ENCODE measurements at regions not wholly inside any gene's neighbourhood (a gene's known extent, or its start where the extent isn't known, plus 50 kb on each side); places are given as distances from the start of the nearest gene placed in this dataset.

GRCh38 chr14:81633496-81633895 is 99.8 kb upstream of the SEL1L start:
- DNase-seq (ENCODE audit: insufficient read length) = no peak
- no peak for FAIRE-seq
- TF ChIP-seq POLR2A (IDR thresholded peaks at IDR 0.05; ENCODE audit: low read depth, low read length) (no peak), POLR2AphosphoS5 (IDR thresholded peaks at IDR 0.05; ENCODE audit: low read depth, low read length) (no peak), TAF1 (IDR thresholded peaks at IDR 0.05; ENCODE audit: borderline replicate concordance, low read depth, low read length) (no peak)

GRCh38 chr14:81637639-81638038 is 104.0 kb upstream of the SEL1L start:
- FAIRE-seq (no peak), DNase-seq (ENCODE audit: insufficient read length) (no peak)
- no peak for TF ChIP-seq POLR2AphosphoS5 (IDR thresholded peaks at IDR 0.05; ENCODE audit: low read depth, low read length)
- TF ChIP-seq TAF1 (IDR thresholded peaks at IDR 0.05; ENCODE audit: borderline replicate concordance, low read depth, low read length) = no peak
- TF ChIP-seq POLR2A (IDR thresholded peaks at IDR 0.05; ENCODE audit: low read depth, low read length) = no peak

- no peak for DNase-seq (ENCODE audit: insufficient read length)
- TF ChIP-seq TAF1 (IDR thresholded peaks at IDR 0.05; ENCODE audit: borderline replicate concordance, low read depth, low read length) (no peak), POLR2A (IDR thresholded peaks at IDR 0.05; ENCODE audit: low read depth, low read length) (no peak), POLR2AphosphoS5 (IDR thresholded peaks at IDR 0.05; ENCODE audit: low read depth, low read length) (no peak)
- no peak for FAIRE-seq
Measured at GRCh38 chr14:81638656-81639280, 105.1 kb upstream of the SEL1L start.

- no peak for DNase-seq (ENCODE audit: insufficient read length)
- TF ChIP-seq POLR2A (IDR thresholded peaks at IDR 0.05; ENCODE audit: low read depth, low read length) (no peak), POLR2AphosphoS5 (IDR thresholded peaks at IDR 0.05; ENCODE audit: low read depth, low read length) (no peak), TAF1 (IDR thresholded peaks at IDR 0.05; ENCODE audit: borderline replicate concordance, low read depth, low read length) (no peak)
- FAIRE-seq = no peak
Measured at GRCh38 chr14:81653626-81654025, 120.0 kb upstream of the SEL1L start.

- TF ChIP-seq POLR2A (IDR thresholded peaks at IDR 0.05; ENCODE audit: low read depth, low read length) (no peak), TAF1 (IDR thresholded peaks at IDR 0.05; ENCODE audit: borderline replicate concordance, low read depth, low read length) (no peak), POLR2AphosphoS5 (IDR thresholded peaks at IDR 0.05; ENCODE audit: low read depth, low read length) (no peak)
- FAIRE-seq = no peak
- DNase-seq (ENCODE audit: insufficient read length) = no peak
Measured at GRCh38 chr14:81655423-81656314, 122.0 kb upstream of the SEL1L start.

GRCh38 chr14:81656811-81657210 is 123.2 kb upstream of the SEL1L start:
- TF ChIP-seq POLR2AphosphoS5 (IDR thresholded peaks at IDR 0.05; ENCODE audit: low read depth, low read length) (no peak), POLR2A (IDR thresholded peaks at IDR 0.05; ENCODE audit: low read depth, low read length) (no peak), TAF1 (IDR thresholded peaks at IDR 0.05; ENCODE audit: borderline replicate concordance, low read depth, low read length) (no peak)
- no peak for FAIRE-seq
- DNase-seq (ENCODE audit: insufficient read length) = no peak

GRCh38 chr14:81662066-81662465 is 128.4 kb upstream of the SEL1L start:
- DNase-seq (ENCODE audit: insufficient read length) = no peak
- FAIRE-seq = no peak
- TF ChIP-seq POLR2AphosphoS5 (IDR thresholded peaks at IDR 0.05; ENCODE audit: low read depth, low read length) (no peak), POLR2A (IDR thresholded peaks at IDR 0.05; ENCODE audit: low read depth, low read length) (no peak), TAF1 (IDR thresholded peaks at IDR 0.05; ENCODE audit: borderline replicate concordance, low read depth, low read length) (no peak)

- DNase-seq (ENCODE audit: insufficient read length) = no peak
- TF ChIP-seq TAF1 (IDR thresholded peaks at IDR 0.05; ENCODE audit: borderline replicate concordance, low read depth, low read length) (no peak), POLR2AphosphoS5 (IDR thresholded peaks at IDR 0.05; ENCODE audit: low read depth, low read length) (no peak), POLR2A (IDR thresholded peaks at IDR 0.05; ENCODE audit: low read depth, low read length) (no peak)
- no peak for FAIRE-seq
Measured at GRCh38 chr14:81662570-81663197, 129.0 kb upstream of the SEL1L start.

GRCh38 chr14:81668626-81669274 is 135.1 kb upstream of the SEL1L start:
- DNase-seq (ENCODE audit: insufficient read length) (no peak), FAIRE-seq (no peak)
- TF ChIP-seq POLR2A (IDR thresholded peaks at IDR 0.05; ENCODE audit: low read depth, low read length) = no peak
- no peak for TF ChIP-seq POLR2AphosphoS5 (IDR thresholded peaks at IDR 0.05; ENCODE audit: low read depth, low read length)
- TF ChIP-seq TAF1 (IDR thresholded peaks at IDR 0.05; ENCODE audit: borderline replicate concordance, low read depth, low read length) = no peak

GRCh38 chr14:81669308-81669707 is 135.7 kb upstream of the SEL1L start:
- DNase-seq (ENCODE audit: insufficient read length) (no peak), FAIRE-seq (no peak)
- TF ChIP-seq POLR2AphosphoS5 (IDR thresholded peaks at IDR 0.05; ENCODE audit: low read depth, low read length) = no peak
- TF ChIP-seq POLR2A (IDR thresholded peaks at IDR 0.05; ENCODE audit: low read depth, low read length) = no peak
- TF ChIP-seq TAF1 (IDR thresholded peaks at IDR 0.05; ENCODE audit: borderline replicate concordance, low read depth, low read length) = no peak

- DNase-seq (ENCODE audit: insufficient read length) (no peak), FAIRE-seq (no peak)
- TF ChIP-seq POLR2AphosphoS5 (IDR thresholded peaks at IDR 0.05; ENCODE audit: low read depth, low read length) (no peak), TAF1 (IDR thresholded peaks at IDR 0.05; ENCODE audit: borderline replicate concordance, low read depth, low read length) (no peak), POLR2A (IDR thresholded peaks at IDR 0.05; ENCODE audit: low read depth, low read length) (no peak)
Measured at GRCh38 chr14:81673930-81674329, 140.3 kb upstream of the SEL1L start.
